Neural cell (in vitro differentiated cells): ENCODE measurements at regions not wholly inside any gene's neighbourhood (a gene's known extent, or its start where the extent isn't known, plus 50 kb on each side); places are given as distances from the start of the nearest gene placed in this dataset.

ENCODE experiments used
- H2AFZ ChIP-seq: fragments of 200-600, 300-800 bp; sonication (generic), shearing (Covaris generic); 2 replicates; pipeline ENCODE4 v1.6.0; 2014; ENCODE audit warnings: low read depth, mild to moderate bottlenecking, antibody characterized with exemption, low read length, moderate library complexity
- H3F3A ChIP-seq: fragments of 200-600 bp; shearing (Covaris generic); 2 replicates; pipeline ENCODE4 v1.6.1; 2016; ENCODE audit warnings: mild to moderate bottlenecking, moderate library complexity, mixed read lengths, antibody characterized with exemption, low read length; ENCODE audit not compliant: insufficient read depth, poor library complexity, severe bottlenecking
- H3K27ac ChIP-seq: fragments of 200-600, 300-800 bp; sonication (generic), shearing (Covaris generic); 2 replicates; pipeline ENCODE4 v1.5.1; 2014; ENCODE audit warnings: mild to moderate bottlenecking, low read length, moderate library complexity
- H3K27me3 ChIP-seq: fragments of 300-800, 200-600 bp; sonication (generic), shearing (Covaris generic); 2 replicates; pipeline ENCODE4 v1.6.0; 2014; ENCODE audit warnings: mild to moderate bottlenecking, low read depth, low read length, moderate library complexity; ENCODE audit not compliant: insufficient read depth
- H3K36me3 ChIP-seq: fragments of 300-800, 200-600 bp; sonication (generic), shearing (Covaris generic); 2 replicates; pipeline ENCODE4 v1.5.1; 2014; ENCODE audit warnings: mild to moderate bottlenecking, antibody characterized with exemption, low read length, moderate library complexity; ENCODE audit not compliant: insufficient read depth
- H3K4me2 ChIP-seq: fragments of 300-800, 200-600 bp; sonication (generic), shearing (Covaris generic); 2 replicates; pipeline ENCODE4 v1.6.0; 2014; ENCODE audit warnings: mild to moderate bottlenecking, low read length
- H3K4me3 ChIP-seq: fragments of 300-800, 200-600 bp; sonication (generic), shearing (Covaris generic); 2 replicates; pipeline ENCODE4 v1.5.1; 2014; ENCODE audit warnings: mild to moderate bottlenecking, low read length, moderate library complexity
- H3K79me2 ChIP-seq: fragments of 200-600 bp; shearing (Covaris generic); replicated peaks from 2 replicates; pipeline ENCODE4 v1.6.0; 2014; ENCODE audit warnings: mild to moderate bottlenecking, low read length, moderate library complexity; ENCODE audit not compliant: insufficient read depth
- H3K9ac ChIP-seq: fragments of 300-800, 200-600 bp; sonication (generic), shearing (Covaris generic); 2 replicates; pipeline ENCODE4 v1.6.1; 2016; ENCODE audit warnings: mild to moderate bottlenecking, low read length, mixed read lengths
- H3K9me2 ChIP-seq: fragments of 200-600 bp; shearing (Covaris generic); 2 replicates; pipeline ENCODE4 v1.6.1; 2016; ENCODE audit warnings: mild to moderate bottlenecking, low read length, mixed read lengths; ENCODE audit not compliant: insufficient read depth
- H3K9me3 ChIP-seq: fragments of 200-600, 300-800 bp; sonication (generic), shearing (Covaris generic); 2 replicates; pipeline ENCODE4 v1.6.1; 2016; ENCODE audit warnings: mild to moderate bottlenecking, mixed run types, low read length, moderate library complexity, mixed read lengths
- H4K20me1 ChIP-seq: fragments of 200-600 bp; shearing (Covaris generic); 2 replicates; pipeline ENCODE4 v1.6.1; 2016; ENCODE audit warnings: mild to moderate bottlenecking, mixed run types; ENCODE audit not compliant: insufficient read depth
- CTCF ChIP-seq: fragments of 450-650 bp; IDR thresholded peaks from 2 replicates; pipeline ENCODE4 v1.5.1; 2014; ENCODE audit warnings: antibody characterized with exemption, mild to moderate bottlenecking, moderate library complexity; ENCODE audit not compliant: poor library complexity, severe bottlenecking
- EP300 ChIP-seq: fragments of 450-650 bp; conservative IDR thresholded peaks from 2 replicates; pipeline ENCODE4 v1.6.1; 2014; ENCODE audit warnings: antibody characterized with exemption, mild to moderate bottlenecking, moderate library complexity; ENCODE audit not compliant: poor library complexity, severe bottlenecking
- EZH2 ChIP-seq: fragments of 200-600, 300-800 bp; shearing (Covaris generic), sonication (generic); IDR thresholded peaks from 2 replicates; pipeline ENCODE4 v1.6.1; 2014; ENCODE audit warnings: antibody characterized with exemption, low read length, borderline replicate concordance, mild to moderate bottlenecking; ENCODE audit not compliant: insufficient read depth, poor library complexity, severe bottlenecking
- MXI1 ChIP-seq: fragments of 450-650 bp; conservative IDR thresholded peaks from 2 replicates; pipeline ENCODE4 v1.6.1; 2014; ENCODE audit warnings: antibody characterized with exemption, mild to moderate bottlenecking; ENCODE audit not compliant: poor library complexity, severe bottlenecking
- POLR2AphosphoS5 ChIP-seq: IDR thresholded peaks from 2 replicates; pipeline ENCODE4 v1.6.1; 2012
- RAD21 ChIP-seq: fragments of 450-650 bp; conservative IDR thresholded peaks from 2 replicates; pipeline ENCODE4 v1.6.1; 2014; ENCODE audit warnings: antibody characterized with exemption, mild to moderate bottlenecking, moderate library complexity
- REST ChIP-seq: IDR thresholded peaks from 2 replicates; pipeline ENCODE4 v1.6.1; 2012; ENCODE audit warnings: borderline replicate concordance
- SMC3 ChIP-seq: fragments of 450-650 bp; conservative IDR thresholded peaks from 2 replicates; pipeline ENCODE4 v1.6.1; 2014; ENCODE audit warnings: antibody characterized with exemption, mild to moderate bottlenecking, moderate library complexity; ENCODE audit not compliant: poor library complexity
- TAF1 ChIP-seq: IDR thresholded peaks from 2 replicates; pipeline ENCODE4 v1.6.1; 2012; ENCODE audit warnings: low read depth

- TF ChIP-seq EZH2 (no peak), TAF1 (no peak), CTCF (no peak), RAD21 (no peak), SMC3 (no peak), EP300 (no peak), MXI1 (no peak), REST (no peak), POLR2AphosphoS5 (no peak)
- no peaks in the 10 kb centered on the region for H3K9me2 ChIP-seq
- no peak overlapping the region for H3K4me2 ChIP-seq
- H3F3A ChIP-seq: no peaks in the 10 kb centered on the region
- no peak overlapping the region for H3K4me3 ChIP-seq
- H3K79me2 ChIP-seq: peaks cover 8% of the 10 kb centered on the region
- H3K9ac ChIP-seq: no peak overlapping the region
- no peaks in the 10 kb centered on the region for H4K20me1 ChIP-seq
- H3K27ac ChIP-seq: no peak overlapping the region
- H3K9me3 ChIP-seq: no peaks in the 10 kb centered on the region
- H3K27me3 ChIP-seq: no peaks in the 10 kb centered on the region
- H2AFZ ChIP-seq: no peak overlapping the region
- H3K36me3 ChIP-seq: no peaks in the 10 kb centered on the region
Observed at GRCh38 chr10:60467202-60467546, 77.5 kb upstream of the ANK3 start.

- no peak overlapping the region for H2AFZ ChIP-seq
- no peak overlapping the region for H3K27ac ChIP-seq
- no peaks in the 10 kb centered on the region for H4K20me1 ChIP-seq
- H3K4me3 ChIP-seq: no peak overlapping the region
- H3K79me2 ChIP-seq: peaks cover 8% of the 10 kb centered on the region
- H3K4me2 ChIP-seq: no peak overlapping the region
- no peaks in the 10 kb centered on the region for H3K9me2 ChIP-seq
- TF ChIP-seq SMC3: no peak
- TF ChIP-seq EZH2: no peak
- no peak for TF ChIP-seq CTCF
- TF ChIP-seq POLR2AphosphoS5: no peak
- no peak for TF ChIP-seq MXI1
- no peak for TF ChIP-seq TAF1
- TF ChIP-seq EP300: no peak
- TF ChIP-seq REST: no peak
- TF ChIP-seq RAD21: no peak
- H3K9ac ChIP-seq: no peak overlapping the region
- no peaks in the 10 kb centered on the region for H3K36me3 ChIP-seq
- no peaks in the 10 kb centered on the region for H3K9me3 ChIP-seq
- no peaks in the 10 kb centered on the region for H3K27me3 ChIP-seq
- no peaks in the 10 kb centered on the region for H3F3A ChIP-seq
Observed at GRCh38 chr10:60466267-60467201, 76.9 kb upstream of the ANK3 start.
